Umbilical cord (tissue), 1 donor: ENCODE measurements at regions not wholly inside any gene's neighbourhood (a gene's known extent, or its start where the extent isn't known, plus 50 kb on each side); places are given as distances from the start of the nearest gene placed in this dataset.

ENCODE experiments used
- DNase-seq: peaks from one replicate; pipeline ENCODE4 v3.0.0-alpha.2; 2015; ENCODE audit warnings: low spot score

DNA sequence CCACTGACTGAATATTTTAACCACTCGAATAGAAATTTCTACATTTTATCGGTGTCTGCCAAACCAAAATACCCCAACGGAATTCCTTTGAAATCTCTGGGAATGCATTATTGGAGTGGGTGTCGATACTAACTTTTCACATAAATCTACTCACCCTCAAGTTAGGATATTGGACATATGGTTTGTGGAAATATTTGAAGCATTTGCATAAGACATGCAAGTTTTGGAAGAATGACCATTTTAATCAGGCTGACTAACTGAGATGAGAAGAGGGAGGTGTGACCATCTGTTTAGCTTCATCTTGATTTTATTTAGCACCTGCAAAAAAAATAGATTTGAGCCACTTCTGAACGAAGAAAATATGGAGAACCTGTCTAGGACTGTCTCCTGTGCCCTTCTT lies 61.2 kb downstream of the KLF6 start:
- DNase-seq: no peak

DNA sequence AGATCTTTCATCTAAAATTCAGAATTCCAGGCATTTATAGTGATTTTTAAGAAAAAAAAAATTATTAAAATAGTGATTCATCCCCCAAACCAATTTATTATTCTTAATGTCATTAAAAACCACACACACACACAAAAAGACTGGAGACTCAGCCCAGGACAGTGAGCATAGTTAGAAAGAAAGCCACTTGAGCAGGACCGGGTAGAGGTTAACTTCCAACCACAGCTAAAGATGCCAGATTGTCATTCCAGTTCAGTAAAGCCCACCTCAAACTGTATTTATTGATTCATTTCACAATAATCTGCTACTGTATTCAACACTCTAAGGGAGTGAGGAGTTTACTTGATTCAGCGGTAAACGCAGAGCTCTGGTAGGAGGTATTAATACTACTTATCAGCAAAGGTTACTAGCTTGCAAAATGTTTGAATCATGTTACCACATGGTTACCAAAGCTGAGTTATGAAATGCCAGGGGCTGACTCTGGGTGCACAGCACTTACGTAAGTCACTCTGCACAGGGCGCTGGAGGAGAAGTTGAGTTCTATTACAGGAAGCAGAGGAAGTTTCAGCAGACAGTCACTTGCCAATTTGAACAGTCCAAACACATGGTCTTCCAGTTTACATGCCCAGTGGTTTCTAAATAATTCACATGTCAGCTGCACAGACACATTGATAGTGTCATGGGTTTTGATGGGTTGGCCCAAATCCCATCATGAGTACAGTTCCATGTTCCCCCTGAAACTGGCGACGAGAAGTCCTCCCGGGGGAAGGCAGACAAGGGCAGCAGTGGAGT lies 64.6 kb downstream of the KLF6 start:
- peak; percentile 77 for DNase-seq

DNA sequence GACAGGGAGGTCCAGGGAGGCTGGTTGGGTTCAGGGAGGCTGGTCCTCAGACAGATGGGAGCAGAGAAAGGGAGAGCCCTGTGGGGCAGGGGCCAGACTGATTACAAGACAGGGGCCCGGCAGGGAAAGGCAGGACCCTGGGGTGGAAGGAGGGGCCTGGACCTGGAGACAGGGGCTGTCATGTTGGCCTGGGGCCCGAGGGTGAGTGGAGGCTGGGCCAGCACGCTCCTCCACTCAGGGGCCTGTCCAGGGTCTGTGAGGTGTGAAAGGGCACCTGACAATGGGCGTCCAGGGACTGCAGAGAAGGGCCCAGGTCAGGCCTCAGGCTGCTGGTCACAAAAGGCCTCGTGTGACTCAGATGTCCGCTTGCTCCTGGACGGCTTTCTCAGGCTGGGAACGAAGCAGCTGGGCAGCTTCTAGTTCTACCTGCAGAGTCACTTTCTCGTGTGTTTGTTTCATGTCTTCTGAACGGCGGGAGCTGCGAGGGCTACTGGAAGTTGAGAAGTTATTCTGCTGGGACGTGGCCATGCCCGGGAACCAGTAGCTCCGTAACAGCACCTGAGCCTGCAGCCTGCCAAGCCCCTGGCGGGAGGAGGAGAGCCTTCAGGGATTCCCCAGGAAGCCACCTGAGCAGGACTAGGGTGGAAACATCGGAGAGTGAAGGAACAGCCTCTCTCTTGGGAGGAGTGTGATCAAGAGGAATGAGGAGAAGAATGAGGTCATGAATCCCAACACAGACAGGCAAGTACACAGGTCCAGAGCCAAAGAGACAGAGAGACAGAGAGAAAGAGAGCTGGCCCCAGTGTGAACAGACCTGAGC lies 65.8 kb downstream of the KLF6 start:
- no peak for DNase-seq

DNA sequence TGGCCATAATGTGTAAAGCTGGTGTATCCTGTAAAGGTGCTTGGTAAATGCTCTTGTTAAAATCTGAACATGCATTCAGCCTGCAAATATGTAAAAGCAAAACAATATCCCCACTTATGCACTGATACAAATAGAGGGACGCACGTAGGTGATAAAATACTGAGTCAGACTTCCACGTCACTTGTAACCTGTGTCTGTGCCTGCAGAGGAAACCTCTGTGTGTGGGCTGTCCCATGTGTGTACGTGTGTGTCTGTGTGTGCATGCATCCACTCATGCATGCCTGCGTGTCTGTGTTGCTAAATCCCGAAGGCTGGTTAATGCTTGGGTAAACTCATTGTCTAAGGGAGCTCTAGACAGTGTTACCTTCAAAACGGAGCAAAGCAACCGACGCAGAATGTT lies 68.9 kb downstream of the KLF6 start:
- no peak for DNase-seq

DNA sequence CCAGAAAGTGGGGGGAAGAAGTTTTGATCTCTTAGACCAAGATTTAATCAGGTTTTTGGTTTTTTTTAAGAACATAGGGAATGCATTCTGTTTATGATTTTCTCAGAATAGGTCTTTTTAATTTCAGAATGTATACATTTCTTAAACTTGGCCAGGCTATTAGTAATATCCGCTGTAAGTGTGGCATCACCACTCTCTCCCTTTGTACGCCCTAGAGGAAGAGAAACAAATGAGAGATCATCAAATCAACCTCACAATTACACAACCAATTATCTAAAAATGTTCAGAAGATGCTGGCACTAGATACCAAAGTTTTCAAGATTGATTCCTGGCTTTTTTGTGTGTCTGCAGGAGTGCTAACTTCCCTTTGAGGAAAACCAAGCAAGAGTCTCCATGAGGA lies 70.0 kb downstream of the KLF6 start:
- no peak for DNase-seq

DNA sequence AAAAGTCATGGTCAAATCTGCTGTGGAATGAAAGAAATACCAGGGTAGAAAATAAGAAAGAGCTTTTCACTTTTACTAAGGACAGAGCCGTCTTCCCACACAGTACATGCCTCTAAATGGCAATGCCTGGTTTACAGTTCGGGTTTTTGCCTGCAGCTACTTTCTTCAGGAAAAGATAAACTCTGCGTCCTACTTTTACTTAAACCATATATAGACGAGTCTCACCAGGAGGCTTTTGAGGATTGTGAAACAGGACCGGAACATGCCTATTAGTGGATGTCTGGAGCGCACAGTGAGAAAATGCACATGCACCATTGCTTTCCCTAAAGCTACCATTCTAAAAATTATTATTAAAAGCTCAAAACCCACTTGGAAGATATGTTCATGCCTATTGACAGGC lies 70.5 kb downstream of the KLF6 start:
- peak; percentile 84 for DNase-seq

DNA sequence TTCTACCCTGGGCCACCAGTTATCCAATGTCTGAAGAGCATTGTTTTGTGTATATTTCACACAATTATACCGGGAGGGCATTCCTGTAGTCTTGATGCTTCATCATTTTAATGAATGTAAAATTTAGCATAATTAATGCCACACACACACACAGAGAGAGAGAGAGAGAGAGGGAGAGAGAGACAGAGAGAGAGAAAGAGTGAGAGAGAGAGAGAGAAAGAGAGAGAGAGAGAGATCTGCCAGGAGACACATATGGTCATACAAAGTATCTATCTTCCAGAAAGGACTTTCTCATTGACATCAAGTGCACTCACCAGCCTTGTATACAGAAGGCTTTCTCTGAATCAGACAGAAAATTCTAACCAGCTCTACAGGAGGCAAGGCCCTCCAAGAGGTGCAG lies 72.3 kb downstream of the KLF6 start:
- no peak for DNase-seq

DNA sequence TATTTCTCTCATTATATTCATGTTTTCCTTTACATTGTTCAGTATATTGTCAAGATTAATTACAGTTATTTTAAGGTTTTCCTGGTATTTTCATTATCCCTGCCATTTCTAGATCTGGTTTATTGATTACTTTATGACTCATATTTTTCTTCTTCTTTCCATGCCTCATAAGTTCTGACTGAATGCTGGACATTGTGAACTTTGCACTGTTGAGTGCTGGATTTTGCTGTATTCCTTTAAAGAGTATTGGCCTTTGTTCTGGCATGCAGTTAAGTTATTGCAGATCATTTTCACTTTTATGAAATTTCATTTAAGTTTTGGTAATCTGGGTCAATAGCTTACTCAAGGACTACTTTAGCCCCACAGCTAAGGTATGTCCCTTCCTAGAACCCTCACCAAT lies 73.1 kb downstream of the KLF6 start:
- DNase-seq: no peak

DNA sequence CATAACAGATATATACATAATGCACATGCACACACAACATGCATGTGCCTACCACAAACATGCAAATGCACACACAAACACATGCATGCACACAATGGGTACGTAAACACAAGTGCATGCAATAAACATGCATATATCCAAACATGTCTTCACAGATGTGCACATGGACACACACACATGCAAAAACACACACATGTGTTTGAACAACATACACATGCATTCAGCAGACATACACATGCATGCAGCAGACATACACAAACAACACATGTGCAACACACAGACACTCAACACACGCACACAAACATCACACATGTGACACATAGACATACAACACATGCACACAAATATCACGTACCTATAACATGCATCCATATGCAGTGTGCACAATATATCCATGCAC lies 74.2 kb downstream of the KLF6 start:
- no peak for DNase-seq

DNA sequence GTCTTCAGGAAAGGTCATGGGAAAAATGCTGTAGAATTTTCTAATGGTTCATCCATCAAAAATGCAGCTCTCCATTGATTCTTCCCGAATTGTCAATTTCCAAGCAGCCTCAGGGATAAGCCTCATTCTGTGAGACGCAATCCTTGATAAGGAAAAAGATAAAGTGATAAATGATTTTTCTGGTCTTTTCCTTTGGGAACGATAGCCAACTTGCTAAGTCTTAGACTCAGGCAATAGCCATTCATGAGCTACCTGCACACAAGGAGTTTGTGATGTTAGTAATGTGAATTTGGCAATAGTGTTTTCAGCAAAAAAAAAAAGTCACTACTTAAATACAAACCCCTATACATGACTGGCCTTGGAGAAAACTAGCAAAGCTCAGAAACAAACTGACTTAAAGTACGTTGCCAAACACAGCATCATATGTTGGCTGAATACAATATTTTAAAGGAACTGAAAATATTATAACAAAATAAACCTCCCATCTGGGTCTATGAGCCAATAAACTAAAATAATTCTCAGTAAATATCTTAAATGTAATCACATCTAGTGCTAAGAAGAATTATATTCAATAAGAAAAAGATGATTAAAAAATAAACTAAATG lies 75.5 kb downstream of the KLF6 start:
- no peak for DNase-seq

DNA sequence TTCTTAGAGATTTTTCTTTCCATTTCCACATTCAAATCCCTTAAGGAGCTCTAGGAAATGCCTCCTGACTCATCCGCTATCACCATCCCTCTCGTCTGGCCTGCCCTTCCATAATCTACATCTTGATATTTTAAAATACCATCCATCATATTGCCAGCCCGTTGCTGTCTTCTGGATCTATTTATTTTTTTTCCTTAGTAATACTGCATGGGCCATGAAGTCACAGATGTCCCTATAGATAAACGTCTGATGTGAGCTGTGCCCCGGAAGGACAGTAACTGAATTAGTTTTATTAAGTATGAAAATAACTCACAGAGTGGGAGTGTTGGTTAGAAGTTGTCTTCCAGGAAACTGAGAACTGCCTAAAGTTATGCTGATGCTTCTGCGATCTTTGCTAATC lies 76.2 kb downstream of the KLF6 start:
- DNase-seq: peak; percentile 35

DNA sequence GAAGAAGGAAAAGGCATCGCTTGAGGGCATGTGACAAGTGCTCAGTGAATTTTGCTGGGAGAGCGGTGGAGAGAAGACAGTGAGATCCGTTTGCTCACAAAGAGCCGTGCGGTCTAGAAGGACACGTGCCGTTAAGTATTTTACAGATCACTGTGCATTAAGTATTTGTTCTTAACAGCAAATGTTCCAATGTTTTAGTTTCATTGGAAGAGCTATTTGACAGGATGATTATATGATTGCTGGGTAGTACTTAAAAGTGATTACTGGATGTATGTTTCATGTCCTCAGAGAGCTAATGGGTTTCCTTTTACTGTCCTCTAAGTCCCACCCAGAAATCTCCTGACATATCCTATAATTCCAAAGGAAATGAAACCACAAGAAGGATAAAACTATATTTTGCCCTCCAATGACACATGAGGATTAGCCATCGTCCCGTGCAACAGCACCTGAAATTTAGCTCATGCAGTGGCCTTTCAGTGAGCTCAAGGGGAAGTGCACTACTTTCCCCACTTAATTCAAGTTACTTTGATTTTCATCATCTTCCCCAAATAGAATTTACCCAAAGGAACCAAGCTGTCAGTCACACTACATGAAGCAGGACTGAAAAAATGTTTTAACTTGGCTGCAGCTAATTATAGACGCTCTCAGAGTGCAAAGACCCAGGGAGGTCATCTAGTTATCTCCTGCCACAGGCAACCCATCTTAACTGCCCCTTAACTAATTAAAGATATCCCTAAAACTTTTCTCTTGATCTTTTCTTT lies 80.3 kb downstream of the KLF6 start:
- DNase-seq: no peak

DNA sequence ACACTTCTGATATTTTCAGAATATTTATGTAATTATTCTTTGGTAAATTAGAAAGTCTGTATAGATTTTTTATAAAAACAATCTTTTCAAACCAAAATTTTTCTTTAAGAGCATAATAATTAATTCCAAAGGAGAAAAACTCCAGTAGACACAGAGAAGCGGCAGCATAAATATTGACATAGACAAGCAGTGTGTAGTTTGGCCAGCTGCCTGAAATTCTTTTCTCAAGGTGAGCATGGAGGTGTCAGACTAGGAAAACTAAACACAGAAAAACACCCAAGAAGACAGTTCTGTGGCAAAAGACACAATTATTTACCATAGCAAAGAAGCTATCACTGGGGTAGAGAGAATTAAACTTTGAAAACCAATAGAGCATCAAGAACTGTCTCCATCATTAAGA lies 82.4 kb downstream of the KLF6 start:
- no peak for DNase-seq

DNA sequence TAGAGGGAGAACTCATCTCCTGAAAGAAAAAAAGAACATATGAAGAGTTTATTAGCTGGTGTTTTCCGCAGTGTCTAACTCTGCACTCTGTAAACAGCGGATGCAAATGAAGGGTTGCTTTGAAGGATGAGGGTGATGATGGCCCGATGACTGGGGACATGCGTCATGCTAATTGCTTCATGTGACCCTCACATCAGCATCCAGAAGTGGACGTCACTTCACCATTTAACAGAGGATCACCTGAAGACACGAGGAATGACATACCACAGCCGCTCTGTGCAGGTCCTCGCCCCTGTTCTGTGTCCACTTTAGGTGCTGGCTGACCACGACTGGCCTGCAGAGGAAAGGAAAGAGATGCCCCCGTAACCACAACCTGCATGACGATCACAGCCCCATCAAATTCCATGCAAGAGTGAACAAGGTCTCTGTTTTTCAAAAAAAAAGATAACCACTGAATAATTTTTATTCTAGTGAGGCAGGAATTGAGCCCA lies 82.9 kb downstream of the KLF6 start:
- DNase-seq: no peak

DNA sequence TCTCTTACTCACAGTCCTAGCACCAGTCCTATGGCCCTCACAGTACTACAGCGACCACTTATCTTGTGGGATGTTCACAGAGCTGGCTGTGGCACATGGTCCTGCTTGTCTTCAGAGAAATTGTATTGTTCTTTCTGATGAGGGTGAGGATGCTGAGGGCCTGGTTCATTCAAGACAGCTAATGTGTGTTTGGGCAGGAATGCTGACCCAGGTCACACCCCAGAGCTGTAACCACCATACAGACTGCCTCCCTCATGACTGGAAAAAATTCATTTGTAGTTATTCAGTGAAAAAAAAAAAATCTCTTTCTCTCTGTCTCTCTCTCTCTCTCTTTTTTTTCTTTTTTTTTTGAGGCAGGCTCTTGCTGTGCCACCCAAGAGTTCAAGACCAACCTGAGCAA lies 83.5 kb downstream of the KLF6 start:
- no peak for DNase-seq

DNA sequence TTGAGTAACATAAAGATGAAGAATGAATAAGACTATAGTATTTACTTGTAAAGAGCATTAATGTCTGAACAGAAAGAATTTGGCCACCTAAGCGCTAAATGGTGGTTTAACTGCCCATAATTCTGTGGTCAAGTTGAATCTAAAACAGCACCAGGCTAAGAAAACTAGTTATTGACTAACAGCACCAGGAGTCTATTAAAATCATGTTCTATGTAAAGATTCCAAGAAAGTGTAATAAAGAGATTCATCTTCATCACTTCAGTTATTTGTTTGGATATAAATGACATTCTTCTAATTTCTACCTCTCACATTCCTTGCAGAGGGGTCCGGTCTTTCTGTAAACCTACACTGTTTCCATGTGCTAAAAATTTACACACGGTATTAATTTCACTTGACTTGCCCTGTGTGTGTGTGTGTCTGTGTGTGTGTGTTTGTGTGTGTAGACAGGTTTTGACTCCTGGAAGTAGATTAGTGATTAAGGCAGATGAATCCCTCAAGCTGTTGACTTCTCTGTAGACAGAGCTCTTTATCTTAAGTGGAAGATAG lies 84.4 kb downstream of the KLF6 start:
- no peak for DNase-seq

DNA sequence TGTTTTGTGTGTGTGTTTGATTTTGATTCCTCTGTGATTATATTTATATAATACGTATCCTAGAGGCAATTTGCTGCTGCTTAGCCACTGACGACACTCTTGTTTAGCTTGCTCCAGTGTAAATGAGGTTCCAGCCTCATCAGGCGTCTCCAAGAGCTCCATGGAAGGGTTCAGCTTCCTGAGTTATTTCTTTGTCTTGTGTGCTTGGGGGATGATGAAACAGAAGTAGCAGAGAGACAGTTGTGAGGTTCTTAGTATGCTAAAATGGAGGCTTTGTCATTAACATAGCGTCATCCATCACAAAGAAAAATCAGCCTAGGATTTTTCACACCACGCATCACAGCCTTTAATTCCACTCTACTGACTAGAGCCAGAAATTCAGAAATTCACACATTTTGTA lies 85.1 kb downstream of the KLF6 start:
- DNase-seq: no peak

DNA sequence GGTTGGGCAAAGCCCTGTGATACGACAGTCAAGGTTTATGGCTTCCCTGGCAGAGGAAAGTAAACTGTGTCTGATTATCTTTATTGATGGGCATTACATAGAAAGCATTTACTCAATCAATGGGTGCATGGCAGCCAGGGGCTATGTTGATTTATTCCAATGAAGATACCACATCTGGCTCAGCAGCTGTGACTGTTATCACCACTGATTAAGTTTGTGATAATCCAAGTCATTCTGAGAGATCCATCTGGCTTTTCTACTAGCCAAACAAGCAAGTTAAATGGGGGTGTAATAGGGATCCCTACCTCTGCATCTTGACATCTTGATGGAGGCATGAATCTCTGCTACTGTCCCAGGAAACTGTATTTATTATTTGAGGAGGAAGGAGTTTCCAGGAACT lies 86.7 kb downstream of the KLF6 start:
- no peak for DNase-seq

DNA sequence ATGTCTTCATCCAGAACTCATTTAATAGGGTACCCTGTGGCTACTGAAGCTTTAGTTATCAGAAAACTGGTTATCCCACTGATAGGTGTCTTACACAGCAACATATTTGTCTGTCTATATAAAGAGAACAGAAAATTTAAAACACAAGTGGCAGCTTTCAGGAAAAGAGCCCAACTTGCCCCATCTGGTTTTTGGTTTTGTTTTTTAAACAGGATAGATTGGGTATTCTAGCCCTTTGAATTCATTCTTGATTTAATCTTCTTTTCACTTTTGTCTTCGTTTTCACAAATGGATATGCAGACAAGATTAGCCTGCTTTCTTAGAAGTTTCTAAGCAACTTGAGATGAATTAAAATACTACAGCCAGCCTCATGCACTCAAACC lies 91.3 kb downstream of the KLF6 start:
- DNase-seq: no peak

DNA sequence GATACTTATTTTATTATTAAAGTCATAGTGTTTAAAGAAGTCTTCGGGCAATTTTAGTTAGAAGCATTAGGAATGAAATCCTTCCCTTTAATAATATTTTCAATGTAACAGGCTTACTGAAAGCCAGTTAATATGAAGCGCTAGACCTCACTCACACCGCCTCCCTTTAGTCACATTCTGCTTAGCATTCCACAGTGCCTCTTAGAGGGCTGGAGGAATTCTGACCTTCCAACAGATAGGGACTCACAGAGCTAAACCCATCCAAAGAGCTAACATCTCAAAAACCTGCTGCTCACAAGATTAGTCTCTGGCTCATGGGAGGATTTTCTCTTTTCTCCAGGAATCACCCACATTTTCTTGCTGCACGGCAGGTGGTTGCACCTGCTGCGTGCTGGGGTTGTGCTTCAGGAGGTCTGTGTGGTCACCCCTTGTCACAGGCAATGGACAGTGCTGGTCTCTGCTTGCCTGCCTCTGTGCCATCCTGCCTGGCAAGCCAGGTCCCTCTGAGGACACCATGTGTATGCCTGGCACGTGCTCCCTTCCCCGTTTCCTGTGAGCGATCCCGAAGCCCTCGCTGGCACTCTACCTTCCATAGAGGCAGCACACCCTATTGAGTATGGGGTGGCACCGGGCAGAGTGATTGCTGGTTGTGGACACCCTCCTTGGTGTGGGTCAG lies 91.8 kb downstream of the KLF6 start:
- DNase-seq: no peak

DNA sequence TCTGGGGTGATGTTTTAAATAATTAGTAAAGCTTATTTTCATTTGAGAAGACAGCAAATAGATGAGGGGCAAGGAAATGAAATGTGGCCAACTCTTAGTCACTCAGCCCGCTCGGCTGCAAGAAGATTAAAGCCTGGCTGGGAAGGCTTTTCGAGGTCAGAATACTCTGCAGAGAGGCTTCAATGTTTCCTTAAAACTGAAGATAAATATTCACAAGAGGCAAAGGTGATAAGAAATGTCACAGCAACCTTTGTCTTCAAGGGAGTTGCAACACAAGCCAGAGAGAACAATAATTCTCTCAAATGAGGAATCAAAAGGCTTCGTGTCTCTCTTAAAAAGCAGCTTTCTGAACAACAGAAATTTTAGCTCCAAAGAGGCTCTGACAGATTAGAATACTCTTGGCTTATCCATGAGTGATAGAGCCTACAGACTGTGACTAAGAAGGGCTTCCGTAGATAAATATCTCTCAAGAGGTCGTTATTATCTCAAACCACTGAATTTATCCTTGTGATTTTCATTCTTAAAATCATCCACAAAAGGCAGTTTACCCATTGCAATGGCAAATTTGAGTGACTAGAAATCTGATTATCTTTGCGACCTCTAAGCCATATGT lies 92.5 kb downstream of the KLF6 start:
- DNase-seq: peak; percentile 31
